LNCAP (cell line): ENCODE measurements at regions not wholly inside any gene's neighbourhood (a gene's known extent, or its start where the extent isn't known, plus 50 kb on each side); places are given as distances from the start of the nearest gene placed in this dataset.

Source experiments
- CTCF ChIP-seq: fragments of 450-650 bp; IDR thresholded peaks from 2 replicates; pipeline ENCODE4 v1.5.1; 2017; ENCODE audit warnings: mild to moderate bottlenecking

- no peak for TF ChIP-seq CTCF
Measured at GRCh38 chr16:82358161-82358560, 188.1 kb upstream of the MPHOSPH6 start.

GRCh38 chr16:82357237-82357636, 187.2 kb upstream of the MPHOSPH6 start:
- no peak for TF ChIP-seq CTCF

GRCh38 chr16:82350560-82350959, 180.5 kb upstream of the MPHOSPH6 start:
- no peak for TF ChIP-seq CTCF

- TF ChIP-seq CTCF: no peak
Measured at GRCh38 chr16:82345318-82345717, 175.3 kb upstream of the MPHOSPH6 start.

- peak; percentile 83 for TF ChIP-seq CTCF
Measured at GRCh38 chr16:82344157-82344556, 174.1 kb upstream of the MPHOSPH6 start.

- no peak for TF ChIP-seq CTCF
Measured at GRCh38 chr16:82341146-82341669, 171.2 kb upstream of the MPHOSPH6 start.

GRCh38 chr16:82340531-82340930, 170.5 kb upstream of the MPHOSPH6 start:
- TF ChIP-seq CTCF: no peak

- no peak for TF ChIP-seq CTCF
Measured at GRCh38 chr16:82337355-82337754, 167.3 kb upstream of the MPHOSPH6 start.
